ENCODE measurements at regions not wholly inside any gene's neighbourhood (a gene's known extent, or its start where the extent isn't known, plus 50 kb on each side); places are given as distances from the start of the nearest gene placed in this dataset.

- dilution Hi-C loops (cut with MboI; ENCODE audit: extremely low pct_ligation_motif_present, low sequenced_read_pairs), result no loop called here
- no peak overlapping the region for H3K4me2 ChIP-seq (ENCODE audit: control insufficient read depth, extremely low read depth, insufficient read depth, low read depth, low read length)
These were observed 156.9 kb upstream of the MAGI3 start for GRCh38 chr1:113233441-113233840.

GRCh38 chr1:113241237-113241636 is 149.1 kb upstream of the MAGI3 start:
- no peak overlapping the region for H3K27ac ChIP-seq (ENCODE audit: control insufficient read depth, insufficient read depth, low read length)
- H3K4me2 ChIP-seq (ENCODE audit: control insufficient read depth, extremely low read depth, insufficient read depth, low read depth, low read length), result no peak overlapping the region
- TF ChIP-seq CTCF (optimal IDR thresholded peaks at IDR 0.05 in 1 of 3, IDR thresholded peaks at IDR 0.05 in 1 of 3, conservative IDR thresholded peaks at IDR 0.05 in 1 of 3; ENCODE audit: extremely low read depth in 1 of 3, insufficient read depth in 2 of 3, low read length in 3 of 3), result no peak
- no peak for TF ChIP-seq EZH2 (IDR thresholded peaks at IDR 0.05; ENCODE audit: low read length)
- H3K4me3 ChIP-seq (ENCODE audit: control insufficient read depth in 2 of 3, extremely low read depth in 1 of 3, insufficient read depth in 2 of 3, low read depth in 1 of 3, low read length in 3 of 3), result no peak overlapping the region
- H3K4me1 ChIP-seq (ENCODE audit: control insufficient read depth, extremely low read depth, insufficient read depth, low read length), result no peaks in the 10 kb centered on the region
- H3K79me2 ChIP-seq (ENCODE audit: control insufficient read depth, insufficient read depth, low read length), result no peaks in the 10 kb centered on the region
- no peaks in the 10 kb centered on the region for H4K20me1 ChIP-seq (ENCODE audit: control insufficient read depth, extremely low read depth, insufficient read depth, low read length)
- dilution Hi-C loops (cut with MboI; ENCODE audit: extremely low pct_ligation_motif_present, low sequenced_read_pairs), result no loop called here
- H3K27me3 ChIP-seq (ENCODE audit: control insufficient read depth, extremely low read depth, insufficient read depth, low read length), result no peaks in the 10 kb centered on the region
- no peaks in the 10 kb centered on the region for H3K9me1 ChIP-seq (ENCODE audit: control insufficient read depth, extremely low read depth, insufficient read depth, low read length)
- no peaks in the 10 kb centered on the region for H3K36me3 ChIP-seq (ENCODE audit: control insufficient read depth in 2 of 2, extremely low read depth in 1 of 2, insufficient read depth in 2 of 2, low read length in 2 of 2)
- H2AFZ ChIP-seq (ENCODE audit: control insufficient read depth, low read length), result no peak overlapping the region
- DNase-seq (ENCODE audit: low read depth, low spot score), result no peak
- H3K9me3 ChIP-seq (ENCODE audit: control insufficient read depth, low read depth, low read length), result no peaks in the 10 kb centered on the region
- no peak overlapping the region for H3K9ac ChIP-seq (ENCODE audit: control insufficient read depth, extremely low read depth, insufficient read depth, low read length)
- FAIRE-seq, result no peak

More at GRCh38 chr1:113233441-113233840, 156.9 kb upstream of the MAGI3 start:
- Histone ChIP-seq H3K9me1 (ENCODE audit: control insufficient read depth, extremely low read depth, insufficient read depth, low read length) (no peaks in the 10 kb centered on the region), H3K4me1 (ENCODE audit: control insufficient read depth, extremely low read depth, insufficient read depth, low read length) (no peaks in the 10 kb centered on the region), H3K4me3 (ENCODE audit: control insufficient read depth in 2 of 3, extremely low read depth in 1 of 3, insufficient read depth in 2 of 3, low read depth in 1 of 3, low read length in 3 of 3) (no peak overlapping the region), H3K9me3 (ENCODE audit: control insufficient read depth, low read depth, low read length) (no peaks in the 10 kb centered on the region), H3K36me3 (ENCODE audit: control insufficient read depth in 2 of 2, extremely low read depth in 1 of 2, insufficient read depth in 2 of 2, low read length in 2 of 2) (no peaks in the 10 kb centered on the region), H3K27me3 (ENCODE audit: control insufficient read depth, extremely low read depth, insufficient read depth, low read length) (peaks cover 11% of the 10 kb centered on the region), H3K27ac (ENCODE audit: control insufficient read depth, insufficient read depth, low read length) (no peak overlapping the region), H3K79me2 (ENCODE audit: control insufficient read depth, insufficient read depth, low read length) (no peaks in the 10 kb centered on the region), H3K9ac (ENCODE audit: control insufficient read depth, extremely low read depth, insufficient read depth, low read length) (no peak overlapping the region), H2AFZ (ENCODE audit: control insufficient read depth, low read length) (no peak overlapping the region), H4K20me1 (ENCODE audit: control insufficient read depth, extremely low read depth, insufficient read depth, low read length) (no peaks in the 10 kb centered on the region)
- FAIRE-seq, result no peak
- TF ChIP-seq CTCF (optimal IDR thresholded peaks at IDR 0.05 in 1 of 3, IDR thresholded peaks at IDR 0.05 in 1 of 3, conservative IDR thresholded peaks at IDR 0.05 in 1 of 3; ENCODE audit: extremely low read depth in 1 of 3, insufficient read depth in 2 of 3, low read length in 3 of 3) (no peak), EZH2 (IDR thresholded peaks at IDR 0.05; ENCODE audit: low read length) (no peak)
- DNase-seq (ENCODE audit: low read depth, low spot score), result no peak

Data from keratinocyte (primary cell).